Adrenal gland (tissue), 5 donors: ENCODE measurements at regions not wholly inside any gene's neighbourhood (a gene's known extent, or its start where the extent isn't known, plus 50 kb on each side); places are given as distances from the start of the nearest gene placed in this dataset.

Experiments used
- CTCF ChIP-seq, 6 experiments: fragments of 450-650 bp in 4 of 6; fragments of 200-600 bp in 2 of 6; sonication (generic) in 1 of 6; IDR thresholded peaks; 1 replicate in 5 of 6; 2 replicates in 1 of 6; pipeline versions ENCODE4 v1.5.1 to v1.8.0; 2016 to 2021; ENCODE audit warnings: antibody characterized with exemption in 6 of 6, mild to moderate bottlenecking in 2 of 6, moderate library complexity in 1 of 6
- POLR2A ChIP-seq, 2 donors: fragments of 450-650 bp; IDR thresholded peaks; one replicate each; pipeline ENCODE4 v1.6.1; 2017; ENCODE audit warnings: antibody characterized with exemption in 2 of 2, mild to moderate bottlenecking in 2 of 2, moderate library complexity in 1 of 2
- donor health status: DM: no; HTN: no; CAD: no.

- TF ChIP-seq POLR2A (IDR thresholded peaks at IDR 0.05) = no peak
- no peak for TF ChIP-seq CTCF (IDR thresholded peaks at IDR 0.05)
These were observed 394.5 kb downstream of the NFIB start for GRCh38 chr9:13919401-13919800.
